A673 (cell line): ENCODE measurements at regions not wholly inside any gene's neighbourhood (a gene's known extent, or its start where the extent isn't known, plus 50 kb on each side); places are given as distances from the start of the nearest gene placed in this dataset.
"Not testable (repeated sequence)": the region's sequence is repeated elsewhere in the genome, so short reads cannot be mapped to it uniquely, and the experiment has no call there.

Source experiments
- BruUV-seq: library from RNA; stranded (reverse); fragments of 400-500 nt; replicated peaks from 2 replicates; lab custom pipeline; 2021; lab: Mats Ljungman, UMichigan
- CTCF ChIA-PET: fragments of 300-600 bp; sonication (Branson Sonifier 250); formaldehyde crosslinking; loops from one replicate; lab custom pipeline; 2022; ENCODE audit warnings: antibody characterized with exemption; lab: Charles Lee
- POLR2A ChIA-PET: fragments of 300-600 bp; sonication (Branson Sonifier 250); formaldehyde crosslinking; loops from one replicate; lab custom pipeline; 2022; ENCODE audit warnings: antibody characterized with exemption; ENCODE audit not compliant: low non-redundant PET; lab: Charles Lee
- DNase-seq: peaks from one replicate; pipeline ENCODE4 v3.0.0-alpha.2; 2015; ENCODE audit warnings: low spot score
- H3K27ac ChIP-seq: fragments of 200-600 bp; sonication (generic); 2 replicates; pipeline ENCODE4 v1.5.1; 2016; ENCODE audit warnings: mixed run types, low read depth, mild to moderate bottlenecking, mixed read lengths, antibody characterized with exemption, low read length; ENCODE audit not compliant: poor library complexity, severe bottlenecking
- H3K27me3 ChIP-seq: fragments of 200-600 bp; sonication (generic); replicated peaks from 2 replicates; pipeline ENCODE4 v1.6.1; 2017; ENCODE audit warnings: mixed run types, low read depth, mild to moderate bottlenecking, mixed read lengths, antibody characterized with exemption, low read length; ENCODE audit not compliant: insufficient read depth, poor library complexity
- H3K36me3 ChIP-seq: fragments of 200-600 bp; sonication (generic); 2 replicates; pipeline ENCODE4 v1.6.1; 2016; ENCODE audit warnings: mixed run types, mild to moderate bottlenecking, mixed read lengths, antibody characterized with exemption, low read length; ENCODE audit not compliant: insufficient read depth, poor library complexity, severe bottlenecking
- H3K4me1 ChIP-seq: fragments of 200-600 bp; sonication (generic); 2 replicates; pipeline ENCODE4 v1.6.1; 2017; ENCODE audit warnings: mixed run types, mild to moderate bottlenecking, mixed read lengths, antibody characterized with exemption, low read length; ENCODE audit not compliant: insufficient read depth, poor library complexity, severe bottlenecking
- H3K4me3 ChIP-seq: fragments of 200-600 bp; sonication (generic); 2 replicates; pipeline ENCODE4 v1.5.1; 2016; ENCODE audit warnings: low read depth, mixed run types, mild to moderate bottlenecking, mixed read lengths, low read length; ENCODE audit not compliant: poor library complexity, severe bottlenecking
- H3K9me3 ChIP-seq: fragments of 200-600 bp; sonication (generic); 2 replicates; pipeline ENCODE4 v1.6.1; 2016; ENCODE audit warnings: mixed run types, low read depth, mild to moderate bottlenecking, mixed read lengths, antibody characterized with exemption, low read length; ENCODE audit not compliant: poor library complexity, severe bottlenecking
- CTCF ChIP-seq: fragments of 300-800, 200-600 bp; sonication (generic); conservative IDR thresholded peaks from 2 replicates; pipeline ENCODE4 v1.5.1; 2017; ENCODE audit warnings: low read depth, mild to moderate bottlenecking, antibody characterized with exemption, low read length, moderate library complexity, mixed read lengths
- EZH2 ChIP-seq: fragments of 200-600 bp; sonication (generic); IDR thresholded peaks from 2 replicates; pipeline ENCODE4 v1.6.1; 2017; ENCODE audit warnings: borderline replicate concordance, low read depth, mild to moderate bottlenecking, mixed read lengths, antibody characterized with exemption, low read length; ENCODE audit not compliant: poor library complexity, severe bottlenecking
- intact Hi-C: fragments of 100-400 bp; cut with micrococcal nuclease; formaldehyde crosslinking; loops from one replicate; pipeline ENCODE4 v1.10.0; 2022; ENCODE audit not compliant: unreplicated experiment

GRCh38 chr2:207341112-207341750, 175.5 kb upstream of the KLF7 start:
- TF ChIP-seq EZH2 (no peak), CTCF (no peak)
- intact Hi-C loops, result no loop called here
- Histone ChIP-seq H3K4me1 (peaks cover 4% of the 10 kb centered on the region), H3K36me3 (no peaks in the 10 kb centered on the region), H3K27ac (no peak overlapping the region), H3K9me3 (no peaks in the 10 kb centered on the region), H3K27me3 (no peaks in the 10 kb centered on the region), H3K4me3 (no peak overlapping the region)
- BruUV-seq, result no TSS peak
- ChIA-PET CTCF (no interaction called here), POLR2A (no interaction called here)
- DNase-seq, result no peak

- ChIA-PET POLR2A (no interaction called here), CTCF (no interaction called here)
Observed at GRCh38 chr2:207341804-207342203, 176.1 kb upstream of the KLF7 start.

GRCh38 chr2:207344596-207345394, 179.0 kb upstream of the KLF7 start:
- H3K4me1 ChIP-seq, BruUV-seq, POLR2A ChIA-PET, H3K27me3 ChIP-seq, H3K9me3 ChIP-seq, DNase-seq, CTCF ChIA-PET, H3K36me3 ChIP-seq, intact Hi-C loops, H3K27ac ChIP-seq, H3K4me3 ChIP-seq: not testable (repeated sequence)

More at GRCh38 chr2:207341804-207342203, 176.1 kb upstream of the KLF7 start:
- intact Hi-C loops, result no loop called here
- H3K27me3 ChIP-seq, result no peaks in the 10 kb centered on the region
- no peak for DNase-seq
- peaks cover 4% of the 10 kb centered on the region for H3K4me1 ChIP-seq
- H3K4me3 ChIP-seq, result no peak overlapping the region
- no peaks in the 10 kb centered on the region for H3K36me3 ChIP-seq
- TF ChIP-seq EZH2, result no peak
- no peak for TF ChIP-seq CTCF
- BruUV-seq, result no TSS peak
- H3K9me3 ChIP-seq, result no peaks in the 10 kb centered on the region
- H3K27ac ChIP-seq, result no peak overlapping the region
